Liver (tissue), 8 donors: ENCODE measurements at regions not wholly inside any gene's neighbourhood (a gene's known extent, or its start where the extent isn't known, plus 50 kb on each side); places are given as distances from the start of the nearest gene placed in this dataset.

Experiments
- DNase-seq: peaks from one replicate; pipeline ENCODE4 v3.0.0-alpha.2; 2017; ENCODE audit warnings: low spot score
- H3K27ac ChIP-seq, 2 donors: one replicate each; pipeline ENCODE4 v1.7.0; 2013; ENCODE audit warnings: inconsistent platforms in 2 of 2, low read length in 2 of 2, control low read depth in 1 of 2, low read depth in 1 of 2, mild to moderate bottlenecking in 1 of 2
- H3K27me3 ChIP-seq, 4 donors: one replicate each; pipeline versions ENCODE4 v1.6.1 to v1.7.0; 2013; ENCODE audit warnings: low read length in 3 of 4, inconsistent platforms in 1 of 4, mild to moderate bottlenecking in 1 of 4, moderate library complexity in 1 of 4; ENCODE audit not compliant: control insufficient read depth in 4 of 4, insufficient read depth in 4 of 4
- H3K36me3 ChIP-seq, 4 donors: one replicate each; pipeline versions ENCODE4 v1.6.1 to v1.7.0; 2013; ENCODE audit warnings: low read length in 3 of 4, mild to moderate bottlenecking in 3 of 4, low read depth in 1 of 4, moderate library complexity in 1 of 4; ENCODE audit not compliant: control insufficient read depth in 4 of 4, insufficient read depth in 3 of 4
- H3K4me1 ChIP-seq, 4 donors: one replicate each; pipeline versions ENCODE4 v1.6.1 to v1.7.0; 2013; ENCODE audit warnings: low read length in 3 of 4, mild to moderate bottlenecking in 3 of 4, moderate library complexity in 1 of 4; ENCODE audit not compliant: control insufficient read depth in 4 of 4, insufficient read depth in 4 of 4
- H3K4me3 ChIP-seq, 3 donors: one replicate each; pipeline versions ENCODE4 v1.6.1 to v1.7.0; 2013; ENCODE audit warnings: low read length in 3 of 3, control low read depth in 1 of 3, low read depth in 1 of 3, mild to moderate bottlenecking in 1 of 3
- H3K9ac ChIP-seq, 2 donors: one replicate each; pipeline ENCODE4 v1.7.0; 2013; ENCODE audit warnings: low read length in 2 of 2, mild to moderate bottlenecking in 2 of 2, moderate library complexity in 2 of 2, control low read depth in 1 of 2, low read depth in 1 of 2
- H3K9me3 ChIP-seq, 4 donors: one replicate each; pipeline versions ENCODE4 v1.6.1 to v1.7.0; 2013; ENCODE audit warnings: low read length in 3 of 4; ENCODE audit not compliant: control insufficient read depth in 4 of 4
- ATF3 ChIP-seq: IDR thresholded peaks from 2 replicates; pipeline ENCODE4 v1.6.1; 2016; ENCODE audit warnings: antibody characterized with exemption
- CTCF ChIP-seq: fragments of 150-350 bp; IDR thresholded peaks from 2 replicates; pipeline ENCODE4 v1.5.1; 2017; ENCODE audit warnings: improper control_type of control experiment, low read depth, low read length; ENCODE audit not compliant: missing input control
- EGR1 ChIP-seq, 2 donors: IDR thresholded peaks; 2 replicates each; pipeline ENCODE4 v1.6.1; 2016 to 2018; ENCODE audit warnings: antibody characterized with exemption in 2 of 2, low read depth in 2 of 2
- FOXA1 ChIP-seq: IDR thresholded peaks from 2 replicates; pipeline ENCODE4 v1.6.1; 2016; ENCODE audit warnings: antibody characterized with exemption
- FOXA2 ChIP-seq: IDR thresholded peaks from 2 replicates; pipeline ENCODE4 v1.6.1; 2016; ENCODE audit warnings: antibody characterized with exemption
- GABPA ChIP-seq, 2 donors: IDR thresholded peaks in 1 of 2; conservative IDR thresholded peaks in 1 of 2; 2 replicates each; pipeline ENCODE4 v1.6.1; 2016; ENCODE audit warnings: antibody characterized with exemption in 2 of 2, mild to moderate bottlenecking in 1 of 2, moderate library complexity in 1 of 2
- HNF4A ChIP-seq, 2 donors: conservative IDR thresholded peaks; 2 replicates each; pipeline ENCODE4 v1.6.1; 2016; ENCODE audit warnings: antibody characterized with exemption in 2 of 2, mild to moderate bottlenecking in 2 of 2
- HNF4G ChIP-seq: IDR thresholded peaks from 2 replicates; pipeline ENCODE4 v1.6.1; 2016; ENCODE audit warnings: antibody characterized with exemption
- JUND ChIP-seq, 2 donors: IDR thresholded peaks; 2 replicates each; pipeline ENCODE4 v1.6.1; 2016; ENCODE audit warnings: antibody characterized with exemption in 2 of 2
- MAX ChIP-seq: IDR thresholded peaks from 2 replicates; pipeline ENCODE4 v1.6.1; 2016; ENCODE audit warnings: antibody characterized with exemption
- NR2F2 ChIP-seq: IDR thresholded peaks from 2 replicates; pipeline ENCODE4 v1.6.1; 2016; ENCODE audit warnings: antibody characterized with exemption
- RAD21 ChIP-seq, 2 donors: IDR thresholded peaks; 2 replicates each; pipeline ENCODE4 v1.6.1; 2016; ENCODE audit warnings: antibody characterized with exemption in 2 of 2, mild to moderate bottlenecking in 2 of 2
- REST ChIP-seq: IDR thresholded peaks from 2 replicates; pipeline ENCODE4 v1.6.1; 2016; ENCODE audit warnings: antibody characterized with exemption, mild to moderate bottlenecking
- RXRA ChIP-seq, 2 donors: IDR thresholded peaks; 2 replicates each; pipeline ENCODE4 v1.6.1; 2017 to 2018; ENCODE audit warnings: antibody characterized with exemption in 2 of 2, mild to moderate bottlenecking in 1 of 2
- TAF1 ChIP-seq: conservative IDR thresholded peaks from 2 replicates; pipeline ENCODE4 v1.6.1; 2016; ENCODE audit warnings: antibody characterized with exemption, mild to moderate bottlenecking
- YY1 ChIP-seq: IDR thresholded peaks from 2 replicates; pipeline ENCODE4 v1.6.1; 2016; ENCODE audit warnings: antibody characterized with exemption, mild to moderate bottlenecking
- ZBTB33 ChIP-seq: IDR thresholded peaks from 2 replicates; pipeline ENCODE4 v1.6.1; 2016; ENCODE audit warnings: antibody characterized with exemption
- WGBS: extraction: QIAGEN DNeasy Blood & Tissue Kit; methylation state at CpG from one replicate; pipeline ENCODE4 v1.1.7; 2013; 5-methylcytosine and 5-hydroxymethylcytosine counted together
- donor health status: healthy.
- donor health status: healthy.
- donor health status: healthy.
- donor health status: healthy.
- donor health status: healthy.

GRCh38 chr4:108366716-108367115, 198.0 kb upstream of the LEF1 start:
- Histone ChIP-seq H3K4me1 (no peaks in the 10 kb centered on the region), H3K27ac (no peak overlapping the region), H3K9ac (no peak overlapping the region), H3K36me3 (no peaks in the 10 kb centered on the region), H3K9me3 (no peaks in the 10 kb centered on the region), H3K4me3 (no peak overlapping the region), H3K27me3 (peaks cover 0 to 4% (median 2%) of the 10 kb centered on the region in 4 donors)
- WGBS, result 72% methylated on average over 1 of the region's 1 CpG
- TF ChIP-seq RXRA (IDR thresholded peaks at IDR 0.05) (no peak), MAX (no peak), YY1 (no peak), HNF4G (no peak), EGR1 (IDR thresholded peaks at IDR 0.05; ENCODE audit: low read depth in 2 of 2) (no peak), ATF3 (no peak), NR2F2 (no peak), FOXA2 (no peak), REST (no peak), CTCF (no peak), TAF1 (no peak), HNF4A (conservative IDR thresholded peaks at IDR 0.05) (no peak), RAD21 (IDR thresholded peaks at IDR 0.05) (no peak), ZBTB33 (no peak), FOXA1 (no peak), GABPA (IDR thresholded peaks at IDR 0.05 in 1 of 2, conservative IDR thresholded peaks at IDR 0.05 in 1 of 2) (no peak), JUND (IDR thresholded peaks at IDR 0.05) (no peak)
- DNase-seq, result no peak

- Histone ChIP-seq H3K4me3 (no peak overlapping the region), H3K9me3 (no peaks in the 10 kb centered on the region), H3K27me3 (peaks cover 0 to 3% (median under 1%) of the 10 kb centered on the region in 4 donors), H3K9ac (no peak overlapping the region), H3K36me3 (no peaks in the 10 kb centered on the region), H3K27ac (no peak overlapping the region), H3K4me1 (no peaks in the 10 kb centered on the region)
- DNase-seq, result no peak
- TF ChIP-seq JUND (IDR thresholded peaks at IDR 0.05) (no peak), RAD21 (IDR thresholded peaks at IDR 0.05) (no peak)
- 53% methylated on average over 7 of the region's 7 CpGs for WGBS
These were observed 196.8 kb upstream of the LEF1 start for GRCh38 chr4:108365551-108365950.
